ENCODE measurements at regions not wholly inside any gene's neighbourhood (a gene's known extent, or its start where the extent isn't known, plus 50 kb on each side); places are given as distances from the start of the nearest gene placed in this dataset.

DNA sequence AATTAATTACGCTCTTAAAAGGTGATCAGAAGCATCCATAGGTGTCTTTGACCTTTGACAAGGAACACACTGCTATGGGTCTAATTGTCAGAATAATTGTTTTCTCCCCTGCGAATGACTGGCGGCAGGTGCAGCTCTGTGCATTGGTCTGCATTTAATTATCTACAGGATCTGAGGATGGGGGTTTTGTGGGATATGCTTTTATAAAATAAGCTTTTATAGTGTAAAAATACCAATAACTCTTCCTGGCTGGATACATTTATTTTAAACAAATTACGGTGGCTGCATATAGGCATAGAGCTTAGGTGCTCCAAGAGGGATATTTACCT lies 201.6 kb upstream of the RGMA start:
- TF ChIP-seq, protein P1, sequence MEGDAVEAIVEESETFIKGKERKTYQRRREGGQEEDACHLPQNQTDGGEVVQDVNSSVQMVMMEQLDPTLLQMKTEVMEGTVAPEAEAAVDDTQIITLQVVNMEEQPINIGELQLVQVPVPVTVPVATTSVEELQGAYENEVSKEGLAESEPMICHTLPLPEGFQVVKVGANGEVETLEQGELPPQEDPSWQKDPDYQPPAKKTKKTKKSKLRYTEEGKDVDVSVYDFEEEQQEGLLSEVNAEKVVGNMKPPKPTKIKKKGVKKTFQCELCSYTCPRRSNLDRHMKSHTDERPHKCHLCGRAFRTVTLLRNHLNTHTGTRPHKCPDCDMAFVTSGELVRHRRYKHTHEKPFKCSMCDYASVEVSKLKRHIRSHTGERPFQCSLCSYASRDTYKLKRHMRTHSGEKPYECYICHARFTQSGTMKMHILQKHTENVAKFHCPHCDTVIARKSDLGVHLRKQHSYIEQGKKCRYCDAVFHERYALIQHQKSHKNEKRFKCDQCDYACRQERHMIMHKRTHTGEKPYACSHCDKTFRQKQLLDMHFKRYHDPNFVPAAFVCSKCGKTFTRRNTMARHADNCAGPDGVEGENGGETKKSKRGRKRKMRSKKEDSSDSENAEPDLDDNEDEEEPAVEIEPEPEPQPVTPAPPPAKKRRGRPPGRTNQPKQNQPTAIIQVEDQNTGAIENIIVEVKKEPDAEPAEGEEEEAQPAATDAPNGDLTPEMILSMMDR (IDR thresholded peaks at IDR 0.05): no peak
- TF ChIP-seq POLR2A (IDR thresholded peaks at IDR 0.05): no peak
